HG03521 (cell line): ENCODE measurements at regions not wholly inside any gene's neighbourhood (a gene's known extent, or its start where the extent isn't known, plus 50 kb on each side); places are given as distances from the start of the nearest gene placed in this dataset.
"Not testable (repeated sequence)": the region's sequence is repeated elsewhere in the genome, so short reads cannot be mapped to it uniquely, and the experiment has no call there.

Experiments
- ATAC-seq: cut with Tn5 transposase; IDR thresholded peaks from one replicate; pipeline ENCODE4 v1.9.1; 2021; ENCODE audit warnings: mild to moderate bottlenecking, moderate library complexity; ENCODE audit not compliant: unreplicated experiment

DNA sequence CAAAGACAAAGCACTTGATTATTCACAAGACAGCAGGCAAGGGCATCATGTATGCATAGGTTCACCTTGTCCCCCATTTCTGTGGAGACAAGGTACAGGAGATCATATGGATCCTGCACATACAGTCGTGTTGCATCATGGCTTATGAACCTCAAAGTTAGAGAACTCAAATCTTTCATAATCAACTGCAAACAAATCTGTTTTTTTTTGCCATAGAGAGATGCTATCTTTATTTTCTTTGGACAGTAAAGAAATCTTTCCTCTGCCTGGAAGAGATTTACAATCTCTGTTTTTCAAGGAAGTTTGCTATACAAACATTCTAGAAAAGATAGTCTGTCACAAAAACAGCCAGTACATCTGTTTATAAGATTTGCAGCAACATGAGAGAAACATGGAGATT lies 578.8 kb downstream of the ANKRD50 start:
- no peak for ATAC-seq

DNA sequence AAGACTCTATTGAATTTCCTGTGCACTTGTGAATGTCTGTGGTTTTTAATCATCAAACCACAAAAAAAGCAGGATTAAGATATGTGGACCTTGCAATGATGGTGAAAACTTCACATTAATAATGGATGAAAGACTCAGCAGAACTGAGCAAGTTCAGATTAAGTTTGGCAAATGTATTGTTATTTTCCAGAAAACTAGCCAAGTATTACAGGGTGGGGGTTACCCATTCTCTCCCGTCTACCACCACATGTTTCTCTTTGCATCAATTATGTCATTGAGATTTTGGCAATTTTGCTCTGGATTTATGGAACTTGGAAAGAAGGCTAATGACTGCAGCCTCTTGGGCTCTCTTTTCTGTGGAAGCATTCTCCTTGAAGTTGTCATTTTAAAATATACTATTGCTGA lies 577.1 kb downstream of the ANKRD50 start:
- ATAC-seq: no peak

DNA sequence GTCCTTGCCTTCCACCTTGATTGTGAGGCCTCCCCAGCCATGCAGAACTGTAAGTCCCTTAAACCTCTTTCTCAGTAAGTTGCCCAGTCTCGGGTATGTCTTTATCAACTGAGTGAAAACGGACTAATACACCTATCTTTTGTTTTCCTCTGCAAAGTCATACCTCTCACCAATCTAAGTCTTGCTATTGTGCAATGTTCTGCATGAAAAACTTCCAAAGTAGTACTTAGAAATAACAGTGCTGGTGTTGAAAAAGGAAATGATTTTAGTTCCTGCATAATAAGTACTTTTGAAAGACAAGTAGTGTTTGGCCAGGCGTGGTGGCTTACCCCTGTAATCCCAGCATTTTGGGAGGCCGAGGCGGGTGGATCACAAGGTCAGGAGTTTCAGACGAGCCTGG lies 573.5 kb downstream of the ANKRD50 start:
- no peak for ATAC-seq

DNA sequence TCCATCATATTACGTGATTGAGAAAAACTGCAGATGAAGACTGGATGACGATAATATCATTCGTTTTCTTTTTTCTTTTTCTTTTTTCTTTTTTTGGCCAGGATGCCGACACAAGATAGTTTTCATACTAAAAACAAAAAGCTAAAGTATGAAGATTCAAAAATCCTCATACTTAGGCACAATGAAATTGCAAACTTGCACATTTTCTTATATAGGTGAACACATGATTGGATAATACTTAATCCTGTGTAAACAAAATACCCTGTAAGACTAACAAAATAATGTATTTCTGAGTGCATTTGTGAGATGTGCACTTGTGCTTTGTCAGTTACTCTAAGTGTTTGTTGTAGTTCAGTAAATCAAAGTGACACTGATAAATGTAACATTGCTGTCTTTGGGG lies 568.9 kb downstream of the ANKRD50 start:
- ATAC-seq: no peak

DNA sequence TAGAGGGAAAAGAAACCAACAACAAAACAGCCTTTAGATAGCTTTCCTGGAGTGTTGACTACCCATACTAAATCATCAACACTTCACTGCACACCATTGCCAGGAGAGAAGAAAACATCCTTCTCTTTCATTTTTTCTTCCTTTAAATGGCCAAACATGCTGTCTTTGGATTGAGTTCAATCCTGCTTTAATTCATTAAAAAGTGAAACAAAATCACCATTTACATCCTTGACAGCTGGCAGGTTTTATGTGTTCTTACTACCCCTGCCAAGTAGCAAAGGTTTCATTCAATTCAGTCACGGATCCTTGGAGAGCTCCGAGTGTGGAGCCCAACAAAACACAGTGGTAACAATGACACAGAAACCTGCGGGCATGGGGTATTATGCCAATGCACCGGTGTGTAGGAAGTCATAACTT lies 568.3 kb downstream of the ANKRD50 start:
- no peak for ATAC-seq

DNA sequence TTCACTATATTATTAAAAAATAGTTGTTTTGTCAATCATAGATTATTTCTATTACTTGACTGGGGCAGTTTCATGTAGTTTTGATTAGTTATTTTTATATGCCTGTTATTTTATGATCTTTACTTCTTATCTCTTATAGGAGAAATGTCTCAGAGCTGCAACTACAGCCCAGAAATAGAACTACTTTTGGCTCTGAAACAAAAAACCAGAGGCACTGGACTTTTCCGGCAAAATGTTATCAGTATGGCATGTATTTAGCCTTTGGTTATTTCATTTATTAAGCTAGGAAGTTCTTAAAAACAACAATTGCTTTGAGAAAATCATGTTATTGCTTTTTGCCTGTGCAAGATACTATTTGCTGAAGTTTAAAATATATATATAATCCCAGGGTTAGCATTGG lies 566.5 kb downstream of the ANKRD50 start:
- no peak for ATAC-seq

DNA sequence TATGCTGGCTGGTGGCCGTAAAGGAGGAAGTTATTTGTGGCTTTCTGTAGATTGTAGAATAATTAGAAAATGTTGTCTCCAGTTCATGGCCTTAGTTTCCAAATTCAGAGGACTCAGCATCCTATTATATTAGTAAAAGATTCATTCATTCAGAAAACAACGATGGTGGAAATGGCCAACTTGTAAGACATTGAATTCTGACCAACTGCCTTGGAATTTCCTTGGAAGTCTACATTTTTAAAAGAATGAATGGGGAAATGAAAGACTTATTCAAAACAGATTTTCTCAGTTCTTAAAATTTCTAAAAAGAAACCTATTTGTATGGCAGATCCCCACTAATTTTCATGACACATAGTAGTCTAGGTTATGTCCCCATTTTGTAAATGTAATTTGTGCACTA lies 561.5 kb downstream of the ANKRD50 start:
- no peak for ATAC-seq

DNA sequence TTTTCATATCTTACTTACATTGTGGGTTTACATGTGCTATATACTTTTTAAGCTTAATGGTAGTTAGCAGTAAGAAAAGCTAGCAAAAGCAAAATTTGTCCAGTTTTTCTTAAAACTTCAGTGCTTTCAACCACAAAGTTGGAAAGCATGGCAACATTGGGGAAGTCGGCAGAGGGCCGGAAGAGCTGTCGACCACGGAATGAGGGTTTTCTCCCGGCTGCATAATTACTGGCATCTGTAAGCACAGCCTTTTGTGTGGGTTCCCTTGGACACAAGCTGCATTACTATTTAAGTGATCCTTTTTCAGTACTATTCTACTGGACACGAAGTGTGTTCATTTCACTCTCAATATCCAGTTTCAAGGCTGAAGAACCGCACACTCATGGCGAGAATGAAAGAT lies 560.4 kb downstream of the ANKRD50 start:
- no peak for ATAC-seq

DNA sequence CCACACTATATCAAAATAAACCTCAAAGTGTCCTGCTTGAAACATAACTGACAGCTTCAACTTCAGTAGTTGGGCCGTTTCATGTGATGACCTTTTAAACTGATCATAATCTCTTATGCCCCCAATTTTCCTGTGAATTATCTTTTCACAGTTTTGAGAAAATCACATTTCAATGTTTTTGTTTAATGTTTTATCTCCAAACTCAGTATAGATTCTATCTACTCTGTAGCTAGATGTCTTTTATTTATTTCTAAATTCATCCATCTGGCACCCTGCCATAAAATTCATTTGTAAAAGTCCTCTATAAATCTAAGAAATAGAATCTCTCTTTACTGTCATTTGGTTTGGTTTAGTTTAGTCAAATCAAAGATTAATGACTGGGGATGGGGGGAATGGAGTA lies 557.3 kb downstream of the ANKRD50 start:
- no peak for ATAC-seq

DNA sequence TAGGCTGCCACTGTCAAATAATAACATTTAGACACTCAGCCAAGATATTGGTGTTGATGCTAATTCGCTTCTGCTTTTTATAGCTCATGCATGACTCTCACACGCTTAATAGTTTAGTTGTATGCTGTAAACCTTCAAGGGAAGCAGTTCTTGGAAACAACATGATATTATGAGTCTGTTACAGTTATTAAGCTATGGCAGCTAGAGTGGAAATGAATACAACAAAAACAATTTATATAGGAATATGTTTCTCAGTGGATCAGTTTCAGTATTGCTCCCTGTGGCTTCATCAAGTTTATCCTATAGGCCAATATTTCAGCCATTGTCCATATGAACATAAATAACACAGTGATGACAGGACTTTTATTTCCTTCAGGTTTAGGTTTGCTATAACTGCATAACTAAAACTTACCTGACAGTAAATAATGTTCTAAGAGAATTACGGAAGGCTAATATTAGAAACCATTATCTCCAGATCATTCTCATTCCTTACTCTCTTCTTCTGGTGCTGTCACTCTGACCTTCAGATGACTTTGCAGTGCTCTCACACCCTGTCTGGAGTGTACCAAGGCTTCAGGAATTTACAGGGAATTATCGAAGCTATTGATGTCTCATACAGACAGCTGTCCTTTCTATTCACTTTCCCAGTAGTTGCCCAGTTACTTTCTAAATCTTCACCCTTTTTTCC lies 555.0 kb downstream of the ANKRD50 start:
- ATAC-seq: no peak

DNA sequence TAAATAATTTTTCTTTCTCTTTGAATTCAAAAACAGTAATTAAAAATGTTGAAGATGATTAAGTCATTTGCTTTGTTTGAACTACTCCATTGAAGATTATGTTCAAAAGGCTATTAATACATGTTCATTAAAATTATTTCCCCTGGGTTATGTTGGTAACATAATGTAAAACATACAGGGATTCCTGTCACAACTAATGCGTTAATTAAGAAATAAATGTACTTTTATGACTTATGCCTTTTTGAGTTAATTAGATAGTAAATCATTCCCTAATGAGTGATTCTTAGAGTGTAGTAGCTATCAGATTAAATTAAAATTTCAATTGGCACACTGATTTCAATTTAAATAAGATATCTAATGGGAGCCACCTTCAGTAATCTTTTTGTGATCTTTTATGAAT lies 549.1 kb downstream of the ANKRD50 start:
- ATAC-seq: no peak

DNA sequence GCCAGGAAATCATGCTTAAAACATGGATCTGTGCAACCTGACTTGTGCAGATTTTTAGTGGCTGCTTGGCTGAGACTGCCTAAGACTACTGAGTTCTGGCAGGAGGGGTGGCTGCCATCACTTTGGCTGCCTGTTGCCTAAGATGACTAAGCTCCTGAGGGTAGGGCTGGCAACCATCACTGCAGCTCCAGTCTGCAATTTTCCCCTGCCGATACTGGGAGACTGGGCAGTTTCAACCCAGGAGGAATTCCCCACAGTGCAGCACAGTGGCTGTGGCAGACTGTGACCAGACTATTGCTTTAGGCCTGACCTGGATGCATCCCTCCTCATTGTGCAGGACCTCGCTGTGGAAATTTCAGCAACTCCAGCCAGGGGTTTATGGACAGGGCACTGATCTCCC lies 544.9 kb downstream of the ANKRD50 start:
- ATAC-seq: no peak

DNA sequence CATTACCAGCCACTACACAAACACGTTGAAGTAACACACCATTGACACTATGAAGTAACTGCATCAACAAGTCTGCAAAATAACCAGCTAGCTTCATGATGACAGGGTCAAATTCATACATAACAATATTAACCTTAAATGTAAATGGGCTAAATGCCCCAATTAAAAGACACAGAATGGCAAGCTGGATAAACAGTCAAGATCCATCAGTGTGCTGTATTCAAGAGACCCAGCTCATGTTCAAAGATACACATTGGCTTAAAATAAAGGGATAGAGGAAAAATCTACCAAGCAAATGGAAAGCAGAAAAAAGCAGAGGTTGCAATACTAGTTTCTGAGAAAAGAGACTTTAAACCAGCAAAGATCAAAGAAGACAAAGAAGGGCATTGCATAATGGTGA lies 543.0 kb downstream of the ANKRD50 start:
- ATAC-seq: not testable (repeated sequence)

DNA sequence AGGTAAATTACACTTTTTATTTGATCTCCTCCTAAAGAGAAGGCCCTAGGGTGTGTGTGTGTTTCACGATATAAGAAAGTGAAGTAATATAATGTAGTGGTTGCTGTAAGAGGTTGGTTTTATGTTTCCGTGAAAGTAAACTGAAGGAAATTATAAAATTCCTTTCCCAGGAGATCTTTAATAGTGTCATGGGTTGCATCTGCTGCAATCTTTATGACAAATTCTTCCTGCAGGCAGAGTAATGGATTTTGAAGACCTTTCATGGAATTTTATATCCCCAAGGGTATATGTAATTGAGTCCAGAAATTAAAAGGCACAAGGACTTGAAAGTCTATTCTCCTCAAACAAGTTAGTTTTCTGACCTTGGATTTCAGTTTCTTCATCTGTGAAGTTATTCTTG lies 538.6 kb downstream of the ANKRD50 start:
- ATAC-seq: no peak

DNA sequence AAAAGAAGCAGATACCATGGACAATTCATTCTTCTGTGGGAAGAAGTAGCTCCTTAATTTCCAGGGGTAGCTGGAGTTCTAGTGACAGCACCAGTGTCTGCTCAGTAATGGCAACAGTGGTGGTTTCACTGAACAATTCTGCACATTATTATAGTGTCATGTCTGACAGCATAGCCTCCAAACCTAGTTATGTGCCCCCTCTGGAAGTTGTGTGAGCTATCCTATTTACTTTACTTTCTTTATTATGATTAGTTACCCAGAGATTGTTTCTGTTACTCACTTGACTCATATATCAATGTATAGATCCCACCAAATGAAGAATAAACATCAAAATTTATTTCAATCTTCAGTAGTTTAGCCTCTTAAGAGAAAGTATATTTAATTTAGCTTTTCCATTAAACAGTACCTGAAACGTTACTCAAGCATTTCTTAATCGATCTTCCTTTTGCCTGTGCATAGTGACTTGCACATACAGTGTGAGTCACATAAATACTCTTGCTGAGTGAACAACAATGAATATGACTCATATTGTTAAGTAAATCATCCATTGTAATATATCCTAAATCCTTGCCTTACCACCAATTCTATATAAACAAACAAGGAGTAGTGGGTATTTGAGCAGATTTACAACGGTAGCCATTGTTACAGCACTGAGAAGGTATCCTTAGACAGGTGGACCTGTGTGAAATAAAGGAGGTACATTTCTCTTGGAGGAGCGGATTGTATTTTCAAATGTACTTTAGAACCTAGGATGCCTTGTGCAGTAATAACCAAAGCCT lies 534.7 kb downstream of the ANKRD50 start:
- no peak for ATAC-seq

DNA sequence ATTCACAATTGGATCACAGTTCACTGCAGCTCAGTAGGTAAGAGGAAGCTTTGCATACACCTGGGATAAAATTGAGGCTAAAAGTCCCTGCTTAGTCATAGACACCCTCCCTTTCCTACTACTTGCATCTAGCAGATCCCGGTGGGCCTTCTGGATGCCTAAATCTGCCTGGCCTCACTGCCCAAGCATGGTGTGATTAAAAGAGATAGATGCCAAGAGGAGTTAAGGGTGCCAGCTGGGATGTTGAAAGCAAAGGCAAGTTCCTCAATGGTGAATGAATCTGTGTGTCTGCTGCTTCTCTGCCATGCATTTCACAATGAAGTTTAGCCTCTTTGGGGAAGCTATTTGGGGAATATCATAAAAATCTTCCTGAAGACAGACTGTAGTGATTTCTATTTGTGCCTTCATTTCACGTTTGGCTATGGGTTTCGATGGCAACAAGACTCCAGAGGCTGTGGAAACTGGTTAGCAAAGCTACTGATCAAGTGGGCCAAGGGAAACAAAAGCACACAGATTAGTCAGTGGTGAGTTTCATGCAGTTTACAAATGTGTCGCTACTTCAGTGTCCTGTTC lies 534.0 kb downstream of the ANKRD50 start:
- no peak for ATAC-seq

DNA sequence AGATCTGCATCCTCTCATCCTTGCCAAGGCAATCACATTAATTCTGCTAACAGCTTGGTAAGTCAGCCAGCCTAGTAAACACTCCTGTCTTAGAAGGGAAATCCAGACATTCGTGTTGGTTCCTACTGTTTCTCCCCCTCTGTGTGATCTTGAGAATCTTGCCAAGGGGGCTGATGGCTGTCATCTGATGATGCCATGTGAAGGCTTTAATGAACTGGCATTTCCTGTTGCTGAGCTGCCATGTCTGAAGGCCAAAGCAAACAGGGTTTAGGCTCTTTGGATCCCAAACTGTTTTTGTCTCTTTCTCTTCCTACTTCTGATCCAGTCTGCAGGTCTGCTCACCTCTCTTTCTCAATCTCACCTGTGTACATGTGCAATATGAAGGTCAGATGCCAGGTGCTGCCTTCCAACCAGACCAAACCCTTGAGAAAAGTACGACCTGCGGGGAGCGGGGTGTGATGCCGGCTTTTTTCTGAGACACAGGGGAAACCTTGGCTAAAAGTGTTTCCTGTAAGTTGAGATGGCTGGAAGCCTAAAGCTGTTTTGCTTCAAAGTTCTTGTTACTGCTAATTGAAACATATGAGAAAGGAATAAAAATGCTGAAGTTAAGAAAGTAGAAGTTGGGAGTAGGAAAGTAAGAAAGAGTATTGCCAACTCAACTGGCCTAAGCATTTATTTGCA lies 532.9 kb downstream of the ANKRD50 start:
- ATAC-seq: no peak

DNA sequence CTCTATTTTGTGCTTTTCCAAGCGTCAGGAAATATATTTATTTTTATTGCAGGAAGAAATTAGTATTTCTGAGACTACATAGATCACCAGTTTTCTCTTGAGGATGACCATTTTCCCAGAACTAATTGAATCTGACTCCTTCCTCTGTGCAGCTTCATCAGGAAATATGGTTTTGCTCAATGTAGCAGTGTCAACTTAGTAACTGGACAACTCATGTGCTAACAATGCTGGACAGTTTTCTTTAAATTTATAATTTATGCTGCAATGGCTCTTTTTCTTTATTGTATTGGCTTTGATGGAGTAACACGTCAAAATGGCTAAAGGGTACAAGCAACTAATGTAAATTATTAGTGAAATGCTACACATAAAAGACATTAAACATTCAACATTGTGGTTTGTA lies 531.5 kb downstream of the ANKRD50 start:
- ATAC-seq: no peak

DNA sequence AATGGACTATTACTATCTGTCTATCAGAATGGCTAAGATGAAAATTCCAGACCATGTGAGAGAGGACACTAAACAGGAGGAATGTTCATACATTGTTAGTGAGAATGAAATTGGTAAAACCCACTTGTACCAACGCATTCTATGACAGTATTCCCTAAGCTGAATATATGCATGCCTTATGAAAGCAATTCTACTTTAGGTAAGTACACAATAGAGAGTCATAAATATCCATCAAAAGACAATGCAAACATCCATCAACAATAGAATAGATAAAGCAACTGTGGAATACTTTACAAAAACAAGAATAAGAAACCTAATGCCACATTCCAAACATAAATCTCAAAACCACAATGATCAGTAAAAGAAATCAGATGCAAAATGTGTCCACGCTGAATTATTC lies 529.3 kb downstream of the ANKRD50 start:
- no peak for ATAC-seq

DNA sequence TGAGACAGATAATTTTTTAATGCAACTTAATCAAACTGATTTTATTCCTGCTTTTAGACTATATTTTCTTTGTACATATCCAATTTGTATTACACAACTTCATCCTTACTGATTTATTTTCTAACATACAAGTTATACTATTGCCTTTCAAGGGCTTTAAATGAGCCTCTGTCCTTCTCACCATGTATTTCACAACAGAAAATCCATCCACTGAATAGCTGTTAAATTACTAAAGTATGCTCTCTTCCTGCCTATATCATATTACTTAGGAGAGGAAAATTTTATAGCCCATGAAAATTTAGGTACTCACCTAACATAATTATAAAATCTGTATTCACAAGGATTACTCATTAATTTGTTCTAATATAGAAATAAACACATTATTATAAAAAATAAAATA lies 528.6 kb downstream of the ANKRD50 start:
- no peak for ATAC-seq

DNA sequence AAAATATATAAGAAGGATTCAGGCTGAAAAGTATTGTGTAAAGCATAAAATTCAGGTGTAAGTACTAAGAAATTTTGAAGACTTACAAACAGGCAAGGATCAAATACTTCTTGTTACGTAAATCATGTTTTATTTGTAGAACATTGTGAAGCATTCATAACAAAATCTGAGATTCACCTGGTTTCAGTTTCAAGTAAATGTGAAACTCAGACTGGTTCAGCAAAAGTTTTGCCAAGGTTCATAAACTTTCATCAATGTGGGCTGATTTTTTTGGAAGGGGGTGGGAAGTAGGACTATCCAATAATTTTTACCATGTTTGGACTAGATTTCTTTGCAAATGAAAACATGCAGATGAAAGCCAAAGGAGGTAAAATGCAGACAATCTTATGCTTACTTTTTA lies 527.7 kb downstream of the ANKRD50 start:
- ATAC-seq: no peak

DNA sequence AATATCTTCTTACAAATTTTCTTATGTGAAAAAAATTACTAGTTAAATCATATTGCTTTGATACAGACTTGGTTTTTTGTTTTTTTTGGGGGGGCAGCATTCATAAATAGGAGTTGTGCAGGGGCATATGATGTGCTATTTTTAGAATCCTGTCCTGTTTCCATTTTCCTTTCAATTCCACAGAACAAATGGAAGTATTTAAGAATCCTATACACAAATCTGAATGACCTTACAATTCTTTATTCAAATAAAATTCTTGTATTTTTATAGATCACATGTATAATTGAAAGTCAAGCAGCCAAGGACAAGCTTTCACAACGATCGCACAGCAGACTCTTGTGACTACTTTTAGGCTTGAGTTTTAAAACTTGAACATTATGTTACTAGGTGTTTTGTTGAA lies 523.9 kb downstream of the ANKRD50 start:
- ATAC-seq: no peak
